Neural cell (in vitro differentiated cells): ENCODE measurements at regions not wholly inside any gene's neighbourhood (a gene's known extent, or its start where the extent isn't known, plus 50 kb on each side); places are given as distances from the start of the nearest gene placed in this dataset.

Experiments
- H2AFZ ChIP-seq: fragments of 200-600, 300-800 bp; sonication (generic), shearing (Covaris generic); 2 replicates; pipeline ENCODE4 v1.6.0; 2014; ENCODE audit warnings: low read depth, mild to moderate bottlenecking, antibody characterized with exemption, low read length, moderate library complexity
- H3F3A ChIP-seq: fragments of 200-600 bp; shearing (Covaris generic); 2 replicates; pipeline ENCODE4 v1.6.1; 2016; ENCODE audit warnings: mild to moderate bottlenecking, moderate library complexity, mixed read lengths, antibody characterized with exemption, low read length; ENCODE audit not compliant: insufficient read depth, poor library complexity, severe bottlenecking
- H3K27ac ChIP-seq: fragments of 200-600, 300-800 bp; sonication (generic), shearing (Covaris generic); 2 replicates; pipeline ENCODE4 v1.5.1; 2014; ENCODE audit warnings: mild to moderate bottlenecking, low read length, moderate library complexity
- H3K27me3 ChIP-seq: fragments of 300-800, 200-600 bp; sonication (generic), shearing (Covaris generic); 2 replicates; pipeline ENCODE4 v1.6.0; 2014; ENCODE audit warnings: mild to moderate bottlenecking, low read depth, low read length, moderate library complexity; ENCODE audit not compliant: insufficient read depth
- H3K36me3 ChIP-seq: fragments of 300-800, 200-600 bp; sonication (generic), shearing (Covaris generic); 2 replicates; pipeline ENCODE4 v1.5.1; 2014; ENCODE audit warnings: mild to moderate bottlenecking, antibody characterized with exemption, low read length, moderate library complexity; ENCODE audit not compliant: insufficient read depth
- H3K4me2 ChIP-seq: fragments of 300-800, 200-600 bp; sonication (generic), shearing (Covaris generic); 2 replicates; pipeline ENCODE4 v1.6.0; 2014; ENCODE audit warnings: mild to moderate bottlenecking, low read length
- H3K4me3 ChIP-seq: fragments of 300-800, 200-600 bp; sonication (generic), shearing (Covaris generic); 2 replicates; pipeline ENCODE4 v1.5.1; 2014; ENCODE audit warnings: mild to moderate bottlenecking, low read length, moderate library complexity
- H3K79me2 ChIP-seq: fragments of 200-600 bp; shearing (Covaris generic); replicated peaks from 2 replicates; pipeline ENCODE4 v1.6.0; 2014; ENCODE audit warnings: mild to moderate bottlenecking, low read length, moderate library complexity; ENCODE audit not compliant: insufficient read depth
- H3K9ac ChIP-seq: fragments of 300-800, 200-600 bp; sonication (generic), shearing (Covaris generic); 2 replicates; pipeline ENCODE4 v1.6.1; 2016; ENCODE audit warnings: mild to moderate bottlenecking, low read length, mixed read lengths
- H3K9me2 ChIP-seq: fragments of 200-600 bp; shearing (Covaris generic); 2 replicates; pipeline ENCODE4 v1.6.1; 2016; ENCODE audit warnings: mild to moderate bottlenecking, low read length, mixed read lengths; ENCODE audit not compliant: insufficient read depth
- H3K9me3 ChIP-seq: fragments of 200-600, 300-800 bp; sonication (generic), shearing (Covaris generic); 2 replicates; pipeline ENCODE4 v1.6.1; 2016; ENCODE audit warnings: mild to moderate bottlenecking, mixed run types, low read length, moderate library complexity, mixed read lengths
- H4K20me1 ChIP-seq: fragments of 200-600 bp; shearing (Covaris generic); 2 replicates; pipeline ENCODE4 v1.6.1; 2016; ENCODE audit warnings: mild to moderate bottlenecking, mixed run types; ENCODE audit not compliant: insufficient read depth
- CTCF ChIP-seq: fragments of 450-650 bp; IDR thresholded peaks from 2 replicates; pipeline ENCODE4 v1.5.1; 2014; ENCODE audit warnings: antibody characterized with exemption, mild to moderate bottlenecking, moderate library complexity; ENCODE audit not compliant: poor library complexity, severe bottlenecking
- EP300 ChIP-seq: fragments of 450-650 bp; conservative IDR thresholded peaks from 2 replicates; pipeline ENCODE4 v1.6.1; 2014; ENCODE audit warnings: antibody characterized with exemption, mild to moderate bottlenecking, moderate library complexity; ENCODE audit not compliant: poor library complexity, severe bottlenecking
- EZH2 ChIP-seq: fragments of 200-600, 300-800 bp; shearing (Covaris generic), sonication (generic); IDR thresholded peaks from 2 replicates; pipeline ENCODE4 v1.6.1; 2014; ENCODE audit warnings: antibody characterized with exemption, low read length, borderline replicate concordance, mild to moderate bottlenecking; ENCODE audit not compliant: insufficient read depth, poor library complexity, severe bottlenecking
- MXI1 ChIP-seq: fragments of 450-650 bp; conservative IDR thresholded peaks from 2 replicates; pipeline ENCODE4 v1.6.1; 2014; ENCODE audit warnings: antibody characterized with exemption, mild to moderate bottlenecking; ENCODE audit not compliant: poor library complexity, severe bottlenecking
- POLR2AphosphoS5 ChIP-seq: IDR thresholded peaks from 2 replicates; pipeline ENCODE4 v1.6.1; 2012
- RAD21 ChIP-seq: fragments of 450-650 bp; conservative IDR thresholded peaks from 2 replicates; pipeline ENCODE4 v1.6.1; 2014; ENCODE audit warnings: antibody characterized with exemption, mild to moderate bottlenecking, moderate library complexity
- SMC3 ChIP-seq: fragments of 450-650 bp; conservative IDR thresholded peaks from 2 replicates; pipeline ENCODE4 v1.6.1; 2014; ENCODE audit warnings: antibody characterized with exemption, mild to moderate bottlenecking, moderate library complexity; ENCODE audit not compliant: poor library complexity
- TAF1 ChIP-seq: IDR thresholded peaks from 2 replicates; pipeline ENCODE4 v1.6.1; 2012; ENCODE audit warnings: low read depth
- TF ChIP-seq, protein P1 (sequence below): IDR thresholded peaks from 2 replicates; pipeline ENCODE4 v1.6.1; 2012; ENCODE audit warnings: borderline replicate concordance

DNA sequence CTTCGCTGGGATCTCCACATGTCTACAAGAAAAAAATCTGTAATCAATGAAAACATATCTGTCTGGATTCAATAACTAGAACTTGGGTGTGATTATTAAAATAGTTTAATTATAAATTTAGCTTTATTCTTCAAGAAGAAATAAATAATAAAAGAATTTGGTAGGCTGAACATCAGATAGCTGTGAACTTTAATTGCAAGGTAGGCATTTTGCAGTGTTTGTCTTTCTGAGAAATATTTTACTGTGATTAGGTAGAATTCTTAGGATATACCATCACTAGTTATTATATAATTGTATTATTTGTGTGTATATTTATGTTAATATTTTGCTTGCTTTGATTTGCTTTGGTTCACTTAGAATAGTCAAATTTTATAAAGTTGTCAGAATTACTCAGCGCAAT lies 409.4 kb downstream of the PCDH18 start:
- H3K36me3 ChIP-seq, result no peaks in the 10 kb centered on the region
- no peak overlapping the region for H3K4me2 ChIP-seq
- no peaks in the 10 kb centered on the region for H3F3A ChIP-seq
- no peak for TF ChIP-seq RAD21
- TF ChIP-seq CTCF, result no peak
- TF ChIP-seq SMC3, result no peak
- TF ChIP-seq EP300, result no peak
- no peak for TF ChIP-seq MXI1
- TF ChIP-seq EZH2, result no peak
- no peak for TF ChIP-seq POLR2AphosphoS5
- TF ChIP-seq, protein P1, sequence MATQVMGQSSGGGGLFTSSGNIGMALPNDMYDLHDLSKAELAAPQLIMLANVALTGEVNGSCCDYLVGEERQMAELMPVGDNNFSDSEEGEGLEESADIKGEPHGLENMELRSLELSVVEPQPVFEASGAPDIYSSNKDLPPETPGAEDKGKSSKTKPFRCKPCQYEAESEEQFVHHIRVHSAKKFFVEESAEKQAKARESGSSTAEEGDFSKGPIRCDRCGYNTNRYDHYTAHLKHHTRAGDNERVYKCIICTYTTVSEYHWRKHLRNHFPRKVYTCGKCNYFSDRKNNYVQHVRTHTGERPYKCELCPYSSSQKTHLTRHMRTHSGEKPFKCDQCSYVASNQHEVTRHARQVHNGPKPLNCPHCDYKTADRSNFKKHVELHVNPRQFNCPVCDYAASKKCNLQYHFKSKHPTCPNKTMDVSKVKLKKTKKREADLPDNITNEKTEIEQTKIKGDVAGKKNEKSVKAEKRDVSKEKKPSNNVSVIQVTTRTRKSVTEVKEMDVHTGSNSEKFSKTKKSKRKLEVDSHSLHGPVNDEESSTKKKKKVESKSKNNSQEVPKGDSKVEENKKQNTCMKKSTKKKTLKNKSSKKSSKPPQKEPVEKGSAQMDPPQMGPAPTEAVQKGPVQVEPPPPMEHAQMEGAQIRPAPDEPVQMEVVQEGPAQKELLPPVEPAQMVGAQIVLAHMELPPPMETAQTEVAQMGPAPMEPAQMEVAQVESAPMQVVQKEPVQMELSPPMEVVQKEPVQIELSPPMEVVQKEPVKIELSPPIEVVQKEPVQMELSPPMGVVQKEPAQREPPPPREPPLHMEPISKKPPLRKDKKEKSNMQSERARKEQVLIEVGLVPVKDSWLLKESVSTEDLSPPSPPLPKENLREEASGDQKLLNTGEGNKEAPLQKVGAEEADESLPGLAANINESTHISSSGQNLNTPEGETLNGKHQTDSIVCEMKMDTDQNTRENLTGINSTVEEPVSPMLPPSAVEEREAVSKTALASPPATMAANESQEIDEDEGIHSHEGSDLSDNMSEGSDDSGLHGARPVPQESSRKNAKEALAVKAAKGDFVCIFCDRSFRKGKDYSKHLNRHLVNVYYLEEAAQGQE, result no peak
- no peak for TF ChIP-seq TAF1
- H3K27me3 ChIP-seq, result no peaks in the 10 kb centered on the region
- H3K9me2 ChIP-seq, result no peaks in the 10 kb centered on the region
- no peak overlapping the region for H3K27ac ChIP-seq
- H2AFZ ChIP-seq, result no peak overlapping the region
- no peak overlapping the region for H3K4me3 ChIP-seq
- H3K9me3 ChIP-seq, result no peaks in the 10 kb centered on the region
- H3K79me2 ChIP-seq, result no peaks in the 10 kb centered on the region
- no peak overlapping the region for H3K9ac ChIP-seq
- H4K20me1 ChIP-seq, result no peaks in the 10 kb centered on the region

GRCh38 chr4:137116144-137116543 lies 416.1 kb downstream of the PCDH18 start:
- Histone ChIP-seq H4K20me1 (no peaks in the 10 kb centered on the region), H3K27ac (no peak overlapping the region), H3K36me3 (no peaks in the 10 kb centered on the region), H3F3A (no peaks in the 10 kb centered on the region), H3K9ac (no peak overlapping the region), H3K79me2 (no peaks in the 10 kb centered on the region), H3K9me3 (no peaks in the 10 kb centered on the region), H3K4me2 (no peak overlapping the region), H2AFZ (no peak overlapping the region), H3K27me3 (no peaks in the 10 kb centered on the region), H3K9me2 (no peaks in the 10 kb centered on the region), H3K4me3 (no peak overlapping the region)
- TF ChIP-seq EP300, result no peak
- TF ChIP-seq EZH2, result no peak
- no peak for TF ChIP-seq RAD21
- TF ChIP-seq SMC3, result no peak
- no peak for TF ChIP-seq POLR2AphosphoS5
- no peak for TF ChIP-seq CTCF
- TF ChIP-seq, protein P1, result no peak
- TF ChIP-seq MXI1, result no peak
- TF ChIP-seq TAF1, result no peak
